GM21360 (cell line): ENCODE measurements at regions not wholly inside any gene's neighbourhood (a gene's known extent, or its start where the extent isn't known, plus 50 kb on each side); places are given as distances from the start of the nearest gene placed in this dataset.

ENCODE experiments used
- ATAC-seq: cut with Tn5 transposase; IDR thresholded peaks from one replicate; pipeline ENCODE4 v1.9.1; 2021; ENCODE audit warnings: mild to moderate bottlenecking, moderate library complexity; ENCODE audit not compliant: unreplicated experiment

GRCh38 chr15:46766021-46766420, 951.3 kb upstream of the SEMA6D start:
- no peak for ATAC-seq

GRCh38 chr15:46768287-46768686, 949.0 kb upstream of the SEMA6D start:
- ATAC-seq, result no peak

- no peak for ATAC-seq
Observed at GRCh38 chr15:46773016-46773415, 944.3 kb upstream of the SEMA6D start.

- no peak for ATAC-seq
Observed at GRCh38 chr15:46778876-46779275, 938.4 kb upstream of the SEMA6D start.

GRCh38 chr15:46786590-46787285, 930.6 kb upstream of the SEMA6D start:
- ATAC-seq, result no peak

- no peak for ATAC-seq
Observed at GRCh38 chr15:46795685-46796084, 921.6 kb upstream of the SEMA6D start.

GRCh38 chr15:46808834-46809233, 908.5 kb upstream of the SEMA6D start:
- ATAC-seq, result no peak

GRCh38 chr15:46815240-46815639, 902.1 kb upstream of the SEMA6D start:
- no peak for ATAC-seq

- ATAC-seq, result no peak
Observed at GRCh38 chr15:46815765-46816164, 901.5 kb upstream of the SEMA6D start.

GRCh38 chr15:46848704-46849103, 868.6 kb upstream of the SEMA6D start:
- no peak for ATAC-seq

GRCh38 chr15:46853600-46853999, 863.7 kb upstream of the SEMA6D start:
- no peak for ATAC-seq

- ATAC-seq, result no peak
Observed at GRCh38 chr15:46854564-46854963, 862.7 kb upstream of the SEMA6D start.

GRCh38 chr15:46855388-46855787, 861.9 kb upstream of the SEMA6D start:
- ATAC-seq, result no peak

GRCh38 chr15:46856839-46857502, 860.3 kb upstream of the SEMA6D start:
- no peak for ATAC-seq

- no peak for ATAC-seq
Observed at GRCh38 chr15:46858150-46858549, 859.2 kb upstream of the SEMA6D start.

- ATAC-seq, result no peak
Observed at GRCh38 chr15:46861796-46862195, 855.5 kb upstream of the SEMA6D start.

GRCh38 chr15:46865155-46865554, 852.1 kb upstream of the SEMA6D start:
- ATAC-seq, result no peak

GRCh38 chr15:46872286-46872980, 844.9 kb upstream of the SEMA6D start:
- no peak for ATAC-seq

- no peak for ATAC-seq
Observed at GRCh38 chr15:46872981-46873330, 844.3 kb upstream of the SEMA6D start.

GRCh38 chr15:46879032-46879770, 838.1 kb upstream of the SEMA6D start:
- ATAC-seq, result no peak

GRCh38 chr15:46880791-46881190, 836.5 kb upstream of the SEMA6D start:
- ATAC-seq, result no peak
